Mesendoderm (in vitro differentiated cells): ENCODE measurements at regions not wholly inside any gene's neighbourhood (a gene's known extent, or its start where the extent isn't known, plus 50 kb on each side); places are given as distances from the start of the nearest gene placed in this dataset.

ENCODE experiments used
- DNase-seq: peaks from one replicate; pipeline ENCODE4 v3.0.0; 2013
- H2AK5ac ChIP-seq: 2 replicates; pipeline ENCODE4 v1.6.1; 2013; ENCODE audit warnings: low read length, inconsistent platforms
- H2BK120ac ChIP-seq: 2 replicates; pipeline ENCODE4 v1.6.1; 2013; ENCODE audit warnings: low read depth, mild to moderate bottlenecking, low read length, moderate library complexity, mixed read lengths
- H2BK15ac ChIP-seq: replicated peaks from 2 replicates; pipeline ENCODE4 v1.6.1; 2013; ENCODE audit warnings: low read depth, mild to moderate bottlenecking, moderate library complexity
- H2BK5ac ChIP-seq: 2 replicates; pipeline ENCODE4 v1.6.1; 2013; ENCODE audit warnings: low read length, inconsistent platforms
- H3K18ac ChIP-seq: 2 replicates; pipeline ENCODE4 v1.6.1; 2013; ENCODE audit warnings: mild to moderate bottlenecking, low read length, mixed read lengths
- H3K23ac ChIP-seq: one replicate; pipeline ENCODE4 v1.6.1; 2013; ENCODE audit warnings: low read length
- H3K27ac ChIP-seq: 2 replicates; pipeline ENCODE4 v1.5.1; 2013; ENCODE audit warnings: low read depth, mild to moderate bottlenecking, inconsistent platforms, low read length, moderate library complexity
- H3K27me3 ChIP-seq: 2 replicates; pipeline ENCODE4 v1.6.1; 2013; ENCODE audit warnings: low read length, control low read depth, mild to moderate bottlenecking, inconsistent platforms; ENCODE audit not compliant: insufficient read depth, poor library complexity
- H3K36me3 ChIP-seq: 2 replicates; pipeline ENCODE4 v1.6.1; 2013; ENCODE audit warnings: low read length, inconsistent platforms; ENCODE audit not compliant: control insufficient read depth, insufficient read depth
- H3K4ac ChIP-seq: one replicate; pipeline ENCODE4 v1.6.1; 2013; ENCODE audit warnings: low read depth, mild to moderate bottlenecking, low read length, moderate library complexity
- H3K4me1 ChIP-seq: 2 replicates; pipeline ENCODE4 v1.6.1; 2013; ENCODE audit warnings: low read depth, low read length, inconsistent platforms; ENCODE audit not compliant: control insufficient read depth
- H3K4me2 ChIP-seq: 2 replicates; pipeline ENCODE4 v1.6.1; 2013; ENCODE audit warnings: low read length
- H3K4me3 ChIP-seq: 2 replicates; pipeline ENCODE4 v1.5.1; 2013; ENCODE audit warnings: mild to moderate bottlenecking, low read length
- H3K56ac ChIP-seq: one replicate; pipeline ENCODE4 v1.6.1; 2013; ENCODE audit warnings: low read length
- H3K79me1 ChIP-seq: 2 replicates; pipeline ENCODE4 v1.6.1; 2013; ENCODE audit warnings: low read length, inconsistent platforms
- H3K79me2 ChIP-seq: 2 replicates; pipeline ENCODE4 v1.6.1; 2013; ENCODE audit warnings: mild to moderate bottlenecking, low read length; ENCODE audit not compliant: control insufficient read depth, insufficient read depth
- H3K9ac ChIP-seq: 2 replicates; pipeline ENCODE4 v1.6.1; 2013; ENCODE audit warnings: low read length, inconsistent platforms
- H4K5ac ChIP-seq: one replicate; pipeline ENCODE4 v1.6.1; 2013; ENCODE audit warnings: low read length
- H4K8ac ChIP-seq: one replicate; pipeline ENCODE4 v1.6.1; 2013; ENCODE audit warnings: low read depth, mild to moderate bottlenecking, control low read depth, low read length, moderate library complexity
- WGBS: extraction: QIAGEN DNeasy Blood & Tissue Kit; methylation state at CpG from one replicate; pipeline ENCODE4 v1.1.7; 2013; ENCODE audit warnings: low lambda C conversion rate, missing lambda C conversion rate; ENCODE audit not compliant: insufficient coverage; ENCODE audit errors: extremely low coverage; 5-methylcytosine and 5-hydroxymethylcytosine counted together

GRCh38 chr2:120589771-120590608, 145.7 kb upstream of the GLI2 start:
- Histone ChIP-seq H3K56ac (no peak overlapping the region), H2BK120ac (no peak overlapping the region)
- no CpG with 5 or more reads among the region's 8 CpGs for WGBS

GRCh38 chr2:120590841-120591240, 144.8 kb upstream of the GLI2 start:
- H3K27ac ChIP-seq = no peak overlapping the region

More at GRCh38 chr2:120589771-120590608, 145.7 kb upstream of the GLI2 start:
- no peak overlapping the region for H3K4ac ChIP-seq
- H3K79me1 ChIP-seq = no peaks in the 10 kb centered on the region
- H3K4me1 ChIP-seq = peaks cover 2% of the 10 kb centered on the region
- H2BK5ac ChIP-seq = no peak overlapping the region
- H3K9ac ChIP-seq = no peak overlapping the region
- H3K79me2 ChIP-seq = no peaks in the 10 kb centered on the region
- no peak overlapping the region for H4K5ac ChIP-seq
- H3K27ac ChIP-seq = no peak overlapping the region
- no peak overlapping the region for H2BK15ac ChIP-seq
- H3K4me2 ChIP-seq = no peak overlapping the region
- H3K4me3 ChIP-seq = no peak overlapping the region
- no peaks in the 10 kb centered on the region for H3K36me3 ChIP-seq
- no peak overlapping the region for H3K18ac ChIP-seq
- no peak overlapping the region for H3K23ac ChIP-seq
- H4K8ac ChIP-seq = no peak overlapping the region
- DNase-seq = no peak
- H2AK5ac ChIP-seq = no peak overlapping the region
- H3K27me3 ChIP-seq = peaks cover 11% of the 10 kb centered on the region

GRCh38 chr2:120591572-120591971, 144.1 kb upstream of the GLI2 start:
- Histone ChIP-seq H2BK120ac (no peak overlapping the region), H3K36me3 (no peaks in the 10 kb centered on the region), H3K4ac (no peak overlapping the region), H2AK5ac (no peak overlapping the region), H3K79me1 (no peaks in the 10 kb centered on the region), H3K4me1 (peaks cover 2% of the 10 kb centered on the region), H3K79me2 (no peaks in the 10 kb centered on the region), H3K18ac (no peak overlapping the region), H3K27ac (no peak overlapping the region), H3K27me3 (peaks cover 11% of the 10 kb centered on the region), H3K56ac (no peak overlapping the region), H4K8ac (no peak overlapping the region), H2BK5ac (no peak overlapping the region), H4K5ac (no peak overlapping the region), H3K9ac (no peak overlapping the region), H3K4me2 (no peak overlapping the region), H2BK15ac (no peak overlapping the region), H3K4me3 (no peak overlapping the region), H3K23ac (no peak overlapping the region)
- no CpG with 5 or more reads among the region's 7 CpGs for WGBS
- no peak for DNase-seq

More at GRCh38 chr2:120590841-120591240, 144.8 kb upstream of the GLI2 start:
- H3K56ac ChIP-seq = no peak overlapping the region
- H3K23ac ChIP-seq = no peak overlapping the region
- H3K79me2 ChIP-seq = no peaks in the 10 kb centered on the region
- H3K4me1 ChIP-seq = peaks cover 2% of the 10 kb centered on the region
- no peak overlapping the region for H4K5ac ChIP-seq
- no peaks in the 10 kb centered on the region for H3K79me1 ChIP-seq
- no peak overlapping the region for H4K8ac ChIP-seq
- H3K18ac ChIP-seq = no peak overlapping the region
- no peaks in the 10 kb centered on the region for H3K36me3 ChIP-seq
- no peak overlapping the region for H3K9ac ChIP-seq
- no peak overlapping the region for H2BK5ac ChIP-seq
- no peak overlapping the region for H3K4me3 ChIP-seq
- H2BK15ac ChIP-seq = no peak overlapping the region
- no CpG with 5 or more reads among the region's 1 CpG for WGBS
- DNase-seq = no peak
- H2AK5ac ChIP-seq = no peak overlapping the region
- no peak overlapping the region for H3K4ac ChIP-seq
- no peak overlapping the region for H3K4me2 ChIP-seq
- H3K27me3 ChIP-seq = peaks cover 11% of the 10 kb centered on the region
- no peak overlapping the region for H2BK120ac ChIP-seq

GRCh38 chr2:120592084-120592483, 143.6 kb upstream of the GLI2 start:
- Histone ChIP-seq H3K9ac (no peak overlapping the region), H3K79me2 (no peaks in the 10 kb centered on the region), H2BK5ac (no peak overlapping the region), H2BK15ac (no peak overlapping the region), H2BK120ac (no peak overlapping the region), H3K27me3 (peaks cover 11% of the 10 kb centered on the region), H4K5ac (no peak overlapping the region), H3K4me2 (no peak overlapping the region), H3K4me3 (no peak overlapping the region), H3K4ac (no peak overlapping the region), H3K23ac (no peak overlapping the region), H3K4me1 (peaks cover 2% of the 10 kb centered on the region), H3K79me1 (no peaks in the 10 kb centered on the region), H3K36me3 (no peaks in the 10 kb centered on the region), H2AK5ac (no peak overlapping the region), H3K56ac (no peak overlapping the region), H3K27ac (no peak overlapping the region), H3K18ac (no peak overlapping the region), H4K8ac (no peak overlapping the region)
- DNase-seq = no peak
- WGBS = no CpG with 5 or more reads among the region's 10 CpGs

GRCh38 chr2:120593921-120594686, 141.6 kb upstream of the GLI2 start:
- Histone ChIP-seq H3K18ac (no peak overlapping the region), H3K27me3 (no peaks in the 10 kb centered on the region), H3K27ac (no peak overlapping the region)

More at GRCh38 chr2:120593921-120594686, 141.6 kb upstream of the GLI2 start:
- no CpG with 5 or more reads among the region's 9 CpGs for WGBS
- Histone ChIP-seq H3K4me1 (peaks cover under 1% of the 10 kb centered on the region), H2BK15ac (no peak overlapping the region), H3K56ac (no peak overlapping the region), H3K4me3 (no peak overlapping the region), H3K36me3 (no peaks in the 10 kb centered on the region), H4K5ac (no peak overlapping the region), H3K79me2 (no peaks in the 10 kb centered on the region), H2AK5ac (no peak overlapping the region), H3K9ac (no peak overlapping the region), H3K4me2 (no peak overlapping the region), H2BK5ac (no peak overlapping the region), H4K8ac (no peak overlapping the region), H3K23ac (no peak overlapping the region), H3K4ac (no peak overlapping the region), H2BK120ac (no peak overlapping the region), H3K79me1 (no peaks in the 10 kb centered on the region)
- no peak for DNase-seq
